GM12801 (cell line): ENCODE measurements at regions not wholly inside any gene's neighbourhood (a gene's known extent, or its start where the extent isn't known, plus 50 kb on each side); places are given as distances from the start of the nearest gene placed in this dataset.

Experiments used
- TF ChIP-seq, protein P1 (sequence below): IDR thresholded peaks from one replicate; pipeline ENCODE4 v1.5.1; 2011; ENCODE audit warnings: control low read depth; ENCODE audit not compliant: insufficient read length; ENCODE audit errors: extremely low read depth

DNA sequence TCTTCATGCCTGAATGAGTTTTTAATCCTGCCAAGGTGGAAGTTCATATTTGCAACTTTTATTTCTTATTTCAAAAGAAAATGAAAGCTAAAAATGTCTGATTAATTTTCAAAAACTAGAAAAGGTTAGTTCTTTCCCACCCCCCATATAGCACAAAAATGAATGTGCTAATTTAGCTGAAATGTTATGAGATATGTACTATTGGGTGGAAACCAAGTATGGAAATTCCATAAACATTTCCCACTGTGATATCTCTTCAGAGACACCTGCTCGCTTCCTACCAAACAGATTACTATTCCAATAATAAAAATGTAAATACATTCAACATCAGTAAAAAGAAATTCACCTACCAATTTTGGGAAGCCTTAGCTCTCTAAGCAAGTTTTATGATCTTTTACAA is 678.6 kb upstream of the ID4 start:
- TF ChIP-seq, protein P1, sequence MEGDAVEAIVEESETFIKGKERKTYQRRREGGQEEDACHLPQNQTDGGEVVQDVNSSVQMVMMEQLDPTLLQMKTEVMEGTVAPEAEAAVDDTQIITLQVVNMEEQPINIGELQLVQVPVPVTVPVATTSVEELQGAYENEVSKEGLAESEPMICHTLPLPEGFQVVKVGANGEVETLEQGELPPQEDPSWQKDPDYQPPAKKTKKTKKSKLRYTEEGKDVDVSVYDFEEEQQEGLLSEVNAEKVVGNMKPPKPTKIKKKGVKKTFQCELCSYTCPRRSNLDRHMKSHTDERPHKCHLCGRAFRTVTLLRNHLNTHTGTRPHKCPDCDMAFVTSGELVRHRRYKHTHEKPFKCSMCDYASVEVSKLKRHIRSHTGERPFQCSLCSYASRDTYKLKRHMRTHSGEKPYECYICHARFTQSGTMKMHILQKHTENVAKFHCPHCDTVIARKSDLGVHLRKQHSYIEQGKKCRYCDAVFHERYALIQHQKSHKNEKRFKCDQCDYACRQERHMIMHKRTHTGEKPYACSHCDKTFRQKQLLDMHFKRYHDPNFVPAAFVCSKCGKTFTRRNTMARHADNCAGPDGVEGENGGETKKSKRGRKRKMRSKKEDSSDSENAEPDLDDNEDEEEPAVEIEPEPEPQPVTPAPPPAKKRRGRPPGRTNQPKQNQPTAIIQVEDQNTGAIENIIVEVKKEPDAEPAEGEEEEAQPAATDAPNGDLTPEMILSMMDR = no peak

DNA sequence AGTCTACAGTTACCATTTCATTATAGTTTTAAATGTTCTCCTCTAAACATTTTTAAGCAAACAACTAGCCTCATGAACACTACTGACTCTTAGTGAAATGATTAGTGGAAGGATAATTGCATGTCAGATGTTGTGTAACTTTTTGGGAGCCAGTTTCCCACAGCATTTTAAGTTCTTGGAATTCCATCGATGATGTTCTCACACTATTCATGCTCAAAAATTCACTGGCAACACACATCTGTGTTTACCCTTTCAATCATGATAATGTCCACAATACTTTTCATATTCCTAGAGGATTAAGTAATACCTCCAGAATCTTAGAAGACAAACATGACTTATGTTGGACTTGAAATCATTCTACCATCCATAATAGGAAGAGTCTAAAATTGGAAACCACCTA is 678.1 kb upstream of the ID4 start:
- TF ChIP-seq, protein P1 = no peak

DNA sequence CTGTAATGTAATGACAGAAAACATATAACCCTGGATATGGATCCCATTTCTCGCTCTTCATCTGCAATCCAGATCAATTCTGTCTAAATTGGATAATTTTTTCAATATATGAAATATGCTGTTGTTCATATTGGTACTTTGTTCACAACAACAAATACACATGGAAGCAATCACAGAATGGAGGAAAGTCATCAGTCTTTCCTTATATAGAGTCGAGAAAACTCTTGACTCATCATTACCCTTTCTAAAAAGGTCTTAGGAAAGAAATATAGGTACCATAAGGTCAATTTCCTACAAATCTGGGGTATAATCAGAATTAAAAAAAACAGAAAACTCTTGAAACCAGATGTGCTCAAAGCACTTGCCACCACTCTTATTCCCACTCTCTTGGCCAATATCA is 677.6 kb upstream of the ID4 start:
- TF ChIP-seq, protein P1 = no peak

DNA sequence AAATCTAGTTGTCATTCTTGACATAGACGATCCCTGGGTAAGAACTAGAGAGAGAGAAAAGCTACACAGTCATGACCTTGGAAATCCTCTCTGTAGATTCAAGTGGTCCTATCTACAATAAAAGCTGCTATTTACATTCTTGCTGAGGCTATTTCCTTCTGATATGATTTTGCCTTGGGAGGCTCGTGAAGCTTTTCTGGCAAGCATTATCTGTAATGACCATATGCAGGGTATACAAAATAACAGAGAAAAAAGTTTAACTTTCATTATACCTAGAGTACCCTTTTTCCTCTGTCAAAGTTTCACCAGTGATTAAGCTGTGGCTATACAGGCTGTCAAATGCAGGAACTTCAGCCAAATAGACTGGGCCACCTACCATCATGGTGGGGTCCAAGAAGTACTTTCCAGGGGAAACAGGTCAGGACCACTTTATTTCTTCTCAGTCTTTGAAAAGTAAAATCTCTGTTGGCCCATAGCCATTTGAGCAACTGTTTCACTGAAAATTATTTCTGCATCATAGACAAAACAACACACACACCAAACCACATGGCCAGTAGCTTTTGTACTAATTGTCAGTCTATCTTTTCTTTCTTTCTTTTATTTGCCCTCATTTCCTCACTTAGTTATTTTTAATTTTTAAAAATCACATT is 677.0 kb upstream of the ID4 start:
- TF ChIP-seq, protein P1 = no peak

DNA sequence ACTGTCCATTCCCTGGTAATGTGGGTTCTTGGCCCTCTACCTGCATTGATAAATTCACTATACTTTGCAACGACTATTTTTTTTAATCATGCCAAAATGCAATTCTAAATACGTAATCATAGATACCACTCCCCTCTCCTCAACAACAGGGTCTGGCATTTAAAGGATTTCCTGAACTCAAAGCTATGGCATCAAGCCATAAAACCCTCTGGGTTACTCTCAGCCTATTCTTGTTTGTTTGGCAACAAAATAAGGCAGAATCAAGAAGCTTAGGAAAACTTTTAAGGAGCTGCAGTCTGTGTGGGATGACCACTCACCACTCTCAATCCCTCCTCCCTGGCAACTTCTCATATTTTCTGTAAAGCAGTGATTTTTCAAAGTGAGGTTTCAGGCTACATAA is 669.9 kb upstream of the ID4 start:
- TF ChIP-seq, protein P1 = no peak

DNA sequence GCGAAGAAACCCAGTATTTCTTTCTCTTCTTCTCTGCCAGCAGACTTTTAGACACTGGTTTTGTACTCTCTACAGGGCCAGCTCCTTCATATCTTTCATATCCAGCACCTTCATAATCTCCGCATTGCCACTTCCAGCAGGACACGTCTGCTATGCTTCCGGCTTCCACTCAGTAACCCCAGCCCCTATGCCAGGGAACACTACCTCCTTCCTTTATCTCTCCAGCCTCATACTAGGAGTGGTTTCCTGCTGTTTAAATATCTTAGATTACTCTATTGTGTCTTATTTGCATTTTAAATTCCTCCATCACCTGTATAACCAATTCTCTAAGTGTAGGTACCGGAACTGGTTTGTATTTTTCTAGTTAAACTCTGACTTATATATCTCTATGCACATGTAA is 667.8 kb upstream of the ID4 start:
- TF ChIP-seq, protein P1 = no peak

DNA sequence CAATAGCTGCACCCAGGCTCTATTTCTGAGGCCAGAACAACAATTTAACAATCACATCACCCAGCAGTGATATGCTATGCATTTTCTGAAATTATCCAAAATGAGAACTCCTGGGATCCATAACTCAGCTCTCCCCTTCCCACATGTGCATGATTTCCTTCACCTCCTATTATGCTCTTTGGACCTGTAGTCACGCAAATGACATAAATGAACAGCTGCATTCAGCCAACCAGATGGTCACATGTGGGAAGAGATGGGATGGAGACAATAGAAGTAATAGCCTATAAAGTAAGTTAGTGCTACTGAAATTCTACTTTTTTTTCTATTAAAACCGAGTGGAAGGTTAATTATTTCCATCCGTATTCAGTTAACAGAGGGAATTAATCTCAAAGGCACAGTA is 662.1 kb upstream of the ID4 start:
- TF ChIP-seq, protein P1 = no peak
